ENCODE measurements at regions not wholly inside any gene's neighbourhood (a gene's known extent, or its start where the extent isn't known, plus 50 kb on each side); places are given as distances from the start of the nearest gene placed in this dataset.
A peak's percentile ranks its signal among the peaks of the same experiment; 100 is the strongest.

- POLR2A ChIA-PET = no interaction called here
- CTCF ChIA-PET = no interaction called here
These were observed 231.6 kb upstream of the FOXK1 start for GRCh38 chr7:4450483-4450882.

GRCh38 chr7:4460597-4460996 is 221.5 kb upstream of the FOXK1 start:
- WGBS (ENCODE audit: insufficient coverage) = 100% methylated on average over 2 of the region's 2 CpGs
- Histone ChIP-seq H3K27me3 (replicated peaks in 2 of 5; ENCODE audit: control insufficient read depth in 4 of 5, insufficient read depth in 5 of 5, low read length in 4 of 5) (peaks cover 0 to 2% (median 0%) of the 10 kb centered on the region in 5 experiments), H3K4me1 (ENCODE audit: control extremely low read depth in 1 of 4, control insufficient read depth in 4 of 4, insufficient read depth in 4 of 4, low read length in 3 of 4) (no peaks in the 10 kb centered on the region), H3K27ac (ENCODE audit: insufficient read depth in 1 of 2, low read depth in 1 of 2, low read length in 2 of 2, poor library complexity in 1 of 2, severe bottlenecking in 2 of 2) (no peak overlapping the region), H3K4me3 (ENCODE audit: control insufficient read depth in 1 of 7, extremely low read depth in 1 of 7, insufficient read depth in 4 of 7, low read depth in 2 of 7, low read length in 6 of 7) (no peak overlapping the region), H3K36me3 (ENCODE audit: control insufficient read depth in 4 of 4, insufficient read depth in 4 of 4, low read length in 3 of 4) (no peaks in the 10 kb centered on the region), H3K9me3 (ENCODE audit: control extremely low read depth in 1 of 5, control insufficient read depth in 4 of 5, insufficient read depth in 2 of 5, low read depth in 1 of 5, low read length in 4 of 5) (no peaks in the 10 kb centered on the region)
- ChIA-PET POLR2A (no interaction called here), CTCF (no interaction called here)
- no peak for DNase-seq

More at GRCh38 chr7:4450483-4450882, 231.6 kb upstream of the FOXK1 start:
- Histone ChIP-seq H3K36me3 (ENCODE audit: control insufficient read depth in 4 of 4, insufficient read depth in 4 of 4, low read length in 3 of 4) (no peaks in the 10 kb centered on the region), H3K4me1 (ENCODE audit: control extremely low read depth in 1 of 4, control insufficient read depth in 4 of 4, insufficient read depth in 4 of 4, low read length in 3 of 4) (no peaks in the 10 kb centered on the region), H3K4me3 (ENCODE audit: control insufficient read depth in 1 of 7, extremely low read depth in 1 of 7, insufficient read depth in 4 of 7, low read depth in 2 of 7, low read length in 6 of 7) (no peak overlapping the region), H3K27me3 (replicated peaks in 2 of 5; ENCODE audit: control insufficient read depth in 4 of 5, insufficient read depth in 5 of 5, low read length in 4 of 5) (no peaks in the 10 kb centered on the region), H3K27ac (ENCODE audit: insufficient read depth in 1 of 2, low read depth in 1 of 2, low read length in 2 of 2, poor library complexity in 1 of 2, severe bottlenecking in 2 of 2) (no peak overlapping the region), H3K9me3 (ENCODE audit: control extremely low read depth in 1 of 5, control insufficient read depth in 4 of 5, insufficient read depth in 2 of 5, low read depth in 1 of 5, low read length in 4 of 5) (peaks cover 0 to 2% (median 0%) of the 10 kb centered on the region in 5 experiments)
- no peak for DNase-seq
- no CpG with 5 or more reads among the region's 2 CpGs for WGBS (ENCODE audit: insufficient coverage)

DNA sequence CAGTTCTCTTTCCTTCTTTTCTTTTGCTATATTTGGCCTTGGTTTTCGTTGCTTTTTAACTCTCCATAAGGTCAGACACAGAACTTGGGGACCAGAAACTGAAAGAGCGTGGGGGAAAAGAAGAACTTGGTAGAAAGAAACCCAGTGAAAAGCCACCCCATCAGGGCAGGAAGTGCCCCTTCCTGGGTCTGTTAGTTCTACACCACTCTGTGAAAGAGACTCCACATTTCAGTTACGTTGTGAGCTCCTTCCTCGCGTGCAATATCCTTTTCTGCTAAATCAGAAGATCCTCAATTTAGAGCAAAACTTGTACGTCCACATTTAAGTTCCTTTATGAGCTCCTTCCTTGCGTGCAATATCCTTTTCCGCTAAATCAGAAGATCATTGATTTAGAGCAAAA is 220.6 kb upstream of the FOXK1 start:
- CTCF ChIA-PET = no interaction called here
- 36% methylated on average over 7 of the region's 8 CpGs for WGBS (ENCODE audit: insufficient coverage)

DNA sequence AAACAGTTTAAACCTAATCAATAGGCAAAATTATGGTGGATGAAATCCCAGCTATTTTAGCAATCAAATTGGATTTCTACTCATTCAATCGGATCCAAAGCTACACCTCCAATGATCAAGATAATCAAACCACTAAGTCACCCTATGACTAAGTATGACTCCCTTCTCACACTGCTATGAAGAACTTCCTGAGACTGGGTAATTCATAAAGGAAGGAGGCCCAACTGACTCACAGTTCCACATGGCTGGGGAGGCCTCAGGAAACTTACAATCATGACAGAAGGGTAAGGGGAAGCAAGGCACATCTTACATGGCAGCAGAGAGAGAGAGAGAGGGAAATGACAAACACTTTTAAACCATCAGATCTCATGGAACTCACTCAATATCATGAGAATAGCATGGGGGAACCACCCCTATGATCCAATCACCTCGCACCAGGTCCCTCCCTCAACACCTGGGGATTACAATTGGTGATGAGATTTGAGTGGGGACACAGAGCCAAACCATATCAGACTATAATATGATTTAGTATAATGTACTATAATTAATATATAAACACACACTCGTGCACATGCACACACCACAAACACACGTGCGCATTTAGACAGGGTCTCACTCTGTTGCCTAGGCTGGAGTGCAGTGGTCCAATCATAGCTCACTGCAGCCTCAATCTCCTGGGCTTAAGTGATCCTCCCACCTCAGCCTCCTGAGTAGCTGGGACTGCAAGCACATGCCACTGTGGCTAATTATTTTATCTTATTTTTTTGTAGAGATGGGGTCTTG is 213.6 kb upstream of the FOXK1 start:
- WGBS (ENCODE audit: insufficient coverage) = 100% methylated on average over 2 of the region's 5 CpGs
- POLR2A ChIA-PET = no interaction called here
- Histone ChIP-seq H3K4me3 (ENCODE audit: control insufficient read depth in 1 of 7, extremely low read depth in 1 of 7, insufficient read depth in 4 of 7, low read depth in 2 of 7, low read length in 6 of 7) (no peak overlapping the region), H3K27me3 (replicated peaks in 2 of 5; ENCODE audit: control insufficient read depth in 4 of 5, insufficient read depth in 5 of 5, low read length in 4 of 5) (peaks cover 0 to 2% (median 0%) of the 10 kb centered on the region in 5 experiments), H3K4me1 (ENCODE audit: control extremely low read depth in 1 of 4, control insufficient read depth in 4 of 4, insufficient read depth in 4 of 4, low read length in 3 of 4) (no peaks in the 10 kb centered on the region), H3K36me3 (ENCODE audit: control insufficient read depth in 4 of 4, insufficient read depth in 4 of 4, low read length in 3 of 4) (no peaks in the 10 kb centered on the region), H3K9me3 (ENCODE audit: control extremely low read depth in 1 of 5, control insufficient read depth in 4 of 5, insufficient read depth in 2 of 5, low read depth in 1 of 5, low read length in 4 of 5) (no peaks in the 10 kb centered on the region), H3K27ac (ENCODE audit: insufficient read depth in 1 of 2, low read depth in 1 of 2, low read length in 2 of 2, poor library complexity in 1 of 2, severe bottlenecking in 2 of 2) (no peak overlapping the region)
- CTCF ChIA-PET = no interaction called here
- DNase-seq = no peak

More for the DNA sequence above, 220.6 kb upstream of the FOXK1 start:
- Histone ChIP-seq H3K4me3 (ENCODE audit: control insufficient read depth in 1 of 7, extremely low read depth in 1 of 7, insufficient read depth in 4 of 7, low read depth in 2 of 7, low read length in 6 of 7) (no peak overlapping the region), H3K36me3 (ENCODE audit: control insufficient read depth in 4 of 4, insufficient read depth in 4 of 4, low read length in 3 of 4) (no peaks in the 10 kb centered on the region), H3K27ac (ENCODE audit: insufficient read depth in 1 of 2, low read depth in 1 of 2, low read length in 2 of 2, poor library complexity in 1 of 2, severe bottlenecking in 2 of 2) (no peak overlapping the region), H3K4me1 (ENCODE audit: control extremely low read depth in 1 of 4, control insufficient read depth in 4 of 4, insufficient read depth in 4 of 4, low read length in 3 of 4) (no peaks in the 10 kb centered on the region), H3K9me3 (ENCODE audit: control extremely low read depth in 1 of 5, control insufficient read depth in 4 of 5, insufficient read depth in 2 of 5, low read depth in 1 of 5, low read length in 4 of 5) (no peaks in the 10 kb centered on the region), H3K27me3 (replicated peaks in 2 of 5; ENCODE audit: control insufficient read depth in 4 of 5, insufficient read depth in 5 of 5, low read length in 4 of 5) (peaks cover 0 to 2% (median 0%) of the 10 kb centered on the region in 5 experiments)
- POLR2A ChIA-PET = no interaction called here
- no peak for DNase-seq

DNA sequence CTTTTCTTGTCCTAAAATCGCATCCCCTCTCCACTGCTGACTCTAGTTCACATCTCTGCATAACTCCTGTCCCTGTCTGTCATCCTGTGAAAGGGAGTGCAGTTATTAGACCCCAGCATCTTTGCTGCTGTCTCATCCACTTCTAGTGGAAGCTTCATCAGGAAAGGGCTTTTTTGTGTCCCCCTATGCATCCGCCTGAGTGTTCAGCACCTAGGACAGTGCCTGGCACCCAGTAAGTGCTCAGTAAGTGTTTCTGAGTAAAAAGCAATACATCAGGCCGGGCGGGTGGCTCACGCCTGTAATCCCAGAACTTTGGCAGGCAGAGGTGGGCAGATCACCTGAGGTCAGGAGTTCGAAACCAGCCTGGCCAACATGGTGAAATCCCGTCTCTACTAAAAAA is 211.8 kb upstream of the FOXK1 start:
- H3K27me3 ChIP-seq (replicated peaks in 2 of 5; ENCODE audit: control insufficient read depth in 4 of 5, insufficient read depth in 5 of 5, low read length in 4 of 5) = no peaks in the 10 kb centered on the region
- 85% methylated on average over 7 of the region's 7 CpGs for WGBS (ENCODE audit: insufficient coverage)
- H3K9me3 ChIP-seq (ENCODE audit: control extremely low read depth in 1 of 5, control insufficient read depth in 4 of 5, insufficient read depth in 2 of 5, low read depth in 1 of 5, low read length in 4 of 5) = no peaks in the 10 kb centered on the region
- POLR2A ChIA-PET = no interaction called here
- CTCF ChIA-PET = no interaction called here
- H3K4me3 ChIP-seq (ENCODE audit: control insufficient read depth in 1 of 7, extremely low read depth in 1 of 7, insufficient read depth in 4 of 7, low read depth in 2 of 7, low read length in 6 of 7) = no peak overlapping the region
- no peaks in the 10 kb centered on the region for H3K36me3 ChIP-seq (ENCODE audit: control insufficient read depth in 4 of 4, insufficient read depth in 4 of 4, low read length in 3 of 4)
- no peaks in the 10 kb centered on the region for H3K4me1 ChIP-seq (ENCODE audit: control extremely low read depth in 1 of 4, control insufficient read depth in 4 of 4, insufficient read depth in 4 of 4, low read length in 3 of 4)
- DNase-seq = peak in 1 of 3 donors; percentile 3
- no peak overlapping the region for H3K27ac ChIP-seq (ENCODE audit: insufficient read depth in 1 of 2, low read depth in 1 of 2, low read length in 2 of 2, poor library complexity in 1 of 2, severe bottlenecking in 2 of 2)

DNA sequence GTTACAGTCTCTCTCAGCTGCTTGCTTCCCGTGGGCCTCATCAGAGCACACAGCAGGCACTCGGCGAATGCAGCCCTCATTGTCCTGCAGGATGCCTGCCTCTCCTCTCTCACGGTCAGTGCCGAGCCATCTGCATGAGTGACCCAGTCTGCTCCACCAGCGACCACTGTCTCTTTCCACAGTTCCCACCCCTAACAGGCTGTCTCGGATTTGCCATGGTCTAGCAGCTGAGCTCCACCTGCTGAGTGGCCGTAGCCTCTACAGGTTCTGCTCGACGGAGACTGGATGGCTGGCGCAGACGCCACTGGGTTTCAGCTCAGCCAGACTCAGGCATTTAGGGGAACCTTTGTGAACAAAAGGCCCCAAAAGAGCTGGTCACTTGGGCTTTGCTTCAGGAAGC is 209.4 kb upstream of the FOXK1 start:
- ChIA-PET CTCF (no interaction called here), POLR2A (no interaction called here)
- Histone ChIP-seq H3K27me3 (replicated peaks in 2 of 5; ENCODE audit: control insufficient read depth in 4 of 5, insufficient read depth in 5 of 5, low read length in 4 of 5) (no peaks in the 10 kb centered on the region), H3K27ac (ENCODE audit: insufficient read depth in 1 of 2, low read depth in 1 of 2, low read length in 2 of 2, poor library complexity in 1 of 2, severe bottlenecking in 2 of 2) (no peak overlapping the region), H3K36me3 (ENCODE audit: control insufficient read depth in 4 of 4, insufficient read depth in 4 of 4, low read length in 3 of 4) (no peaks in the 10 kb centered on the region), H3K4me1 (ENCODE audit: control extremely low read depth in 1 of 4, control insufficient read depth in 4 of 4, insufficient read depth in 4 of 4, low read length in 3 of 4) (no peaks in the 10 kb centered on the region), H3K9me3 (ENCODE audit: control extremely low read depth in 1 of 5, control insufficient read depth in 4 of 5, insufficient read depth in 2 of 5, low read depth in 1 of 5, low read length in 4 of 5) (no peaks in the 10 kb centered on the region), H3K4me3 (ENCODE audit: control insufficient read depth in 1 of 7, extremely low read depth in 1 of 7, insufficient read depth in 4 of 7, low read depth in 2 of 7, low read length in 6 of 7) (no peak overlapping the region)
- DNase-seq = no peak
- WGBS (ENCODE audit: insufficient coverage) = 63% methylated on average over 11 of the region's 12 CpGs

- no peaks in the 10 kb centered on the region for H3K4me1 ChIP-seq (ENCODE audit: control extremely low read depth in 1 of 4, control insufficient read depth in 4 of 4, insufficient read depth in 4 of 4, low read length in 3 of 4)
- no peak overlapping the region for H3K4me3 ChIP-seq (ENCODE audit: control insufficient read depth in 1 of 7, extremely low read depth in 1 of 7, insufficient read depth in 4 of 7, low read depth in 2 of 7, low read length in 6 of 7)
- H3K36me3 ChIP-seq (ENCODE audit: control insufficient read depth in 4 of 4, insufficient read depth in 4 of 4, low read length in 3 of 4) = no peaks in the 10 kb centered on the region
- 65% methylated on average over 11 of the region's 12 CpGs for WGBS (ENCODE audit: insufficient coverage)
- no peaks in the 10 kb centered on the region for H3K27me3 ChIP-seq (replicated peaks in 2 of 5; ENCODE audit: control insufficient read depth in 4 of 5, insufficient read depth in 5 of 5, low read length in 4 of 5)
- DNase-seq = peak; percentile 31 to 62 (median 57)
- CTCF ChIA-PET = interaction anchor here (0.9 kb wide), 1 partner anchor 371 kb away, joined by 3 read pairs; no protein-coding TSS in a partner anchor
- peaks cover 0 to 15% (median 6%) of the 10 kb centered on the region in 5 experiments for H3K9me3 ChIP-seq (ENCODE audit: control extremely low read depth in 1 of 5, control insufficient read depth in 4 of 5, insufficient read depth in 2 of 5, low read depth in 1 of 5, low read length in 4 of 5)
- POLR2A ChIA-PET = no interaction called here
- no peak overlapping the region for H3K27ac ChIP-seq (ENCODE audit: insufficient read depth in 1 of 2, low read depth in 1 of 2, low read length in 2 of 2, poor library complexity in 1 of 2, severe bottlenecking in 2 of 2)
These were observed 202.6 kb upstream of the FOXK1 start for GRCh38 chr7:4479367-4480039.

Data from common myeloid progenitor, CD34-positive (primary cell).